Tibial artery (tissue), 4 donors: ENCODE measurements at regions not wholly inside any gene's neighbourhood (a gene's known extent, or its start where the extent isn't known, plus 50 kb on each side); places are given as distances from the start of the nearest gene placed in this dataset.

Experiments
- DNase-seq, 2 donors: peaks; one replicate each; pipeline ENCODE4 v3.0.0-alpha.2; 2019
- H3K27ac ChIP-seq, 2 donors: fragments of 200-600 bp; sonication (generic) in 1 of 2; 1 replicate in 1 of 2; 2 replicates in 1 of 2; pipeline ENCODE4 v1.5.1; 2018 to 2019; ENCODE audit warnings: mild to moderate bottlenecking in 1 of 2
- H3K27me3 ChIP-seq, 2 donors: fragments of 200-600 bp; sonication (generic) in 1 of 2; one replicate each; pipeline versions ENCODE4 v1.5.1 to v1.6.0; 2016 to 2019
- H3K36me3 ChIP-seq, 3 donors: fragments of 200-600 bp; sonication (generic) in 2 of 3; one replicate each; pipeline ENCODE4 v1.5.1; 2016 to 2019; ENCODE audit warnings: mild to moderate bottlenecking in 2 of 3
- H3K4me1 ChIP-seq, 4 donors: fragments of 200-600 bp; sonication (generic) in 2 of 4; 1 replicate in 3 of 4; 2 replicates in 1 of 4; pipeline ENCODE4 v1.5.1; 2016 to 2019
- H3K4me3 ChIP-seq, 2 donors: fragments of 200-600 bp; sonication (generic) in 1 of 2; 1 replicate in 1 of 2; 2 replicates in 1 of 2; pipeline ENCODE4 v1.5.1; 2018 to 2019; ENCODE audit warnings: mild to moderate bottlenecking in 2 of 2
- H3K9me3 ChIP-seq, 3 donors: fragments of 200-600 bp; sonication (generic) in 1 of 3; one replicate each; pipeline ENCODE4 v1.5.1; 2016 to 2019
- CTCF ChIP-seq, 2 experiments: fragments of 200-600 bp in 1 of 2; fragments of 450-650 bp in 1 of 2; IDR thresholded peaks; one replicate each; pipeline ENCODE4 v1.5.1; 2017 to 2019; ENCODE audit warnings: antibody characterized with exemption in 2 of 2, mild to moderate bottlenecking in 1 of 2, moderate library complexity in 1 of 2
- intact Hi-C: fragments of 100-400 bp; cut with DNase I; formaldehyde crosslinking; loops from one replicate; pipeline ENCODE4 v1.15.0; 2023; ENCODE audit warnings: low total_unique reads

GRCh38 chr11:134533511-134533910, 121.5 kb upstream of the B3GAT1 start:
- TF ChIP-seq CTCF (IDR thresholded peaks at IDR 0.05): no peak
- no peak overlapping the region for H3K4me3 ChIP-seq
- H3K27me3 ChIP-seq: peaks cover 0 to 43% of the 10 kb centered on the region in 2 donors
- DNase-seq: peak in 1 of 2 donors; percentile 37
- H3K36me3 ChIP-seq: no peaks in the 10 kb centered on the region
- intact Hi-C loops: no loop called here
- H3K4me1 ChIP-seq: no peaks in the 10 kb centered on the region
- no peaks in the 10 kb centered on the region for H3K9me3 ChIP-seq
- no peak overlapping the region for H3K27ac ChIP-seq

- no peaks in the 10 kb centered on the region for H3K9me3 ChIP-seq
- no peak overlapping the region for H3K27ac ChIP-seq
- no peaks in the 10 kb centered on the region for H3K36me3 ChIP-seq
- peaks cover 0 to 39% of the 10 kb centered on the region in 2 donors for H3K27me3 ChIP-seq
- no peak for TF ChIP-seq CTCF (IDR thresholded peaks at IDR 0.05)
- intact Hi-C loops: no loop called here
- H3K4me3 ChIP-seq: no peak overlapping the region
- H3K4me1 ChIP-seq: no peaks in the 10 kb centered on the region
- DNase-seq: peak in 1 of 2 donors; percentile 28
Measured at GRCh38 chr11:134532921-134533421, 120.9 kb upstream of the B3GAT1 start.

GRCh38 chr11:134532131-134532920, 120.3 kb upstream of the B3GAT1 start:
- no peak overlapping the region for H3K4me3 ChIP-seq
- H3K9me3 ChIP-seq: no peaks in the 10 kb centered on the region
- H3K27ac ChIP-seq: no peak overlapping the region
- no peaks in the 10 kb centered on the region for H3K36me3 ChIP-seq
- DNase-seq: peak in 1 of 2 donors; percentile 54
- H3K4me1 ChIP-seq: no peaks in the 10 kb centered on the region
- intact Hi-C loops: no loop called here
- peaks cover 0 to 37% of the 10 kb centered on the region in 2 donors for H3K27me3 ChIP-seq
- TF ChIP-seq CTCF (IDR thresholded peaks at IDR 0.05): no peak

GRCh38 chr11:134531327-134532130, 119.5 kb upstream of the B3GAT1 start:
- no peak overlapping the region for H3K27ac ChIP-seq
- intact Hi-C loops: no loop called here
- no peaks in the 10 kb centered on the region for H3K4me1 ChIP-seq
- no peaks in the 10 kb centered on the region for H3K36me3 ChIP-seq
- no peaks in the 10 kb centered on the region for H3K9me3 ChIP-seq
- peak in 1 of 2 donors; percentile 47 for DNase-seq
- H3K27me3 ChIP-seq: peaks cover 0 to 35% of the 10 kb centered on the region in 2 donors
- no peak overlapping the region for H3K4me3 ChIP-seq
- no peak for TF ChIP-seq CTCF (IDR thresholded peaks at IDR 0.05)

GRCh38 chr11:134530636-134531326, 118.7 kb upstream of the B3GAT1 start:
- intact Hi-C loops: no loop called here
- no peaks in the 10 kb centered on the region for H3K36me3 ChIP-seq
- H3K9me3 ChIP-seq: no peaks in the 10 kb centered on the region
- H3K4me1 ChIP-seq: no peaks in the 10 kb centered on the region
- peak in 1 of 2 donors; percentile 28 for DNase-seq
- no peak for TF ChIP-seq CTCF (IDR thresholded peaks at IDR 0.05)
- H3K4me3 ChIP-seq: no peak overlapping the region
- H3K27me3 ChIP-seq: peaks cover 0 to 29% of the 10 kb centered on the region in 2 donors
- H3K27ac ChIP-seq: no peak overlapping the region
